GM18951 (cell line): ENCODE measurements at regions not wholly inside any gene's neighbourhood (a gene's known extent, or its start where the extent isn't known, plus 50 kb on each side); places are given as distances from the start of the nearest gene placed in this dataset.
"Not testable (repeated sequence)": the region's sequence is repeated elsewhere in the genome, so short reads cannot be mapped to it uniquely, and the experiment has no call there.

ENCODE experiments used
- in situ Hi-C: fragments of 300-500 bp; cut with MboI; formaldehyde crosslinking; loops from one replicate; pipeline ENCODE4 v1.12.0; 2022; ENCODE audit warnings: low sequenced_read_pairs, mixed read lengths, inconsistent platforms; ENCODE audit not compliant: unreplicated experiment

DNA sequence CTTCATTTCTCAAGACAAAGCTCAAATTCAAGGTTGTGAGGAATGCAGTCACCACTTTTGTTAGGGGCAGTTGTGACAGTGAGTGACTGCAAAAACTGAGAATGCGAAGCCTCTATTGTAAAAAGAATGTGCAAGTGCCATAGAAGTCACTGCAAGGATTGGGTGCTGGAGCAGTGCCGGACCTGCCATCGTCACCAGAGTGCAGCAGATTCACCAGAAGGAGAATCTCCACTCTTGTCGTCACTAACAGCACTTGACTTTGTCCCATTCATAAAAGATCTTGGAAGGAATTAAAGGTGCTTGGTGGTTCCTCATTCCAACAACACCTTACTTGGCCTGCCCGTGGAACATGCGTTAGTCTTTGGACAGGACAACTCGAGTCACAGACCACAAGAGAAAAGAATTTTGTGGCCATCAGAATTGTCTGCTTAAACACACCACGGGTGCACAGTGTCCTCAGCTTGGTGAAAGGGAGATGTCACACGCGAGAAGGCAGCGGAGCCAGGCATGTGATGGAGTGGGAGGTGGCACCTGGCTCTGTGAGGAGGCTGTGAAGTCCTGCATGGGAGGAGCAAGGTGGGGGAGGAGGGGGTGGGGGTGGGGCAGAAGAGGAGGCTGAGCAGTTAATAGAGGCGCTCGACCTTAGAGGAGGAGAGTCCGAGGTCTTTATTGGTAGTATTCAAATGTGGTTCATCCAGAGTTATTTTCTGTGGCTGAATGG, 100.9 kb upstream of the SPDYE9 start:
- in situ Hi-C loops = loop anchor here (25.0 kb wide), 1 partner anchor 1526 kb away; no protein-coding TSS in a partner anchor

DNA sequence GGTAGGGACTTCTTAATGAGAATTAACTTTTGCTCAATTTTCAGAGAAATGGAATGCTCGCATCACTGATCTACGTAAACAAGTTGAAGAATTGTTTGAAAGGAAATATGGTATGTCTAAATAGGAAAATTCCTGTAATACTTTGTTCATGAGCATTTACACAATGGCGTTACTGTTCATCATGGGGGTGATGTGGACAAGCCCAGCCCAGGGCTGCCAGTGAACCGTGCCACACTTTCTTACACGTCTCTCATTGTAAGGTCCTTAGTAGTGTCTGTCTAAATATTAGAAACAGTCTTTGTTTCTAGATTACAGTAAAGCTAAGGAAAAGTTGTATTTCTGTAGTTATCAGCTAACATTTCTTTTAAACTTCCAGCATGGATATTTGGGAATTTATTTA, 91.0 kb upstream of the SPDYE9 start:
- in situ Hi-C loops = loop anchor here (25.0 kb wide), 1 partner anchor 1535 kb away; no protein-coding TSS in a partner anchor

DNA sequence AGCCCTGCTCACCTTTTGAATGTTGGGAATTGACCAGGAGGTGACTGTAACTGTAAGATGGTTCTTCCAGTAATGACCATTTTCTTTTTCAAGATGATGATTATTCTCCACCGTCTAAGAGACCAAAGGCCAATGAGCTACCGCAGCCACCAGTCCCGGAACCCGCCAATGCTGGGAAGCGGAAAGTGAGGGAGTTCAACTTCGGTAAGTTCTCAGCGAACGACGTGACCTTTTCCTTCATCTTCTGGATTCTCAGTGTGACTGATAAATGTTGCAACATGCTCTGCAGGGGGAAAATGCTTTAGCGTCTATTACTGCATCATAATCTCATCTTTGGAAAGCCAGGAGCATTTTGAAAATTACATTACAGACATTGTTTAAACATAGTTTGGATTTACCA, 89.5 kb upstream of the SPDYE9 start:
- in situ Hi-C loops = loop anchor here (25.0 kb wide), 1 partner anchor 1537 kb away; no protein-coding TSS in a partner anchor

DNA sequence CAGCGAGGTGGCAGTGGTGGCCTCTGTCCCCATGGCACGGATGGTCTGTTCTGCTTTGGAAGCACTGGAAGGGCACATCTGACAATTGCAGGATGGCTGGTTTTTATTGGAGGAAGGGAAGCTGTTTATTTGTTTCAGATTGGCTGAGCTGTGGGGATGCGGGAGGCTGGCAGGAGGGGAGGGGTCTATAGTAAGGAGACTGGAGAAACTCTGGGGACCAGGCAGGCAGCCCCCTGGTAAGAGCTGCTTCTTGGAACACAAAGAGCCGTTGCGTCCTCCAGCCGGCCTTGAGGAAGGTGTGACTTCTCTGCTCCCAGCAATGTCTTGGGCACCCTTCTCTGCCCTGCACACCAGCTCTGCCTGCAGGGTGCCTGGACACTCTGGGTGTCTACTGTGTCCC, 85.1 kb upstream of the SPDYE9 start:
- in situ Hi-C loops = not testable (repeated sequence)

DNA sequence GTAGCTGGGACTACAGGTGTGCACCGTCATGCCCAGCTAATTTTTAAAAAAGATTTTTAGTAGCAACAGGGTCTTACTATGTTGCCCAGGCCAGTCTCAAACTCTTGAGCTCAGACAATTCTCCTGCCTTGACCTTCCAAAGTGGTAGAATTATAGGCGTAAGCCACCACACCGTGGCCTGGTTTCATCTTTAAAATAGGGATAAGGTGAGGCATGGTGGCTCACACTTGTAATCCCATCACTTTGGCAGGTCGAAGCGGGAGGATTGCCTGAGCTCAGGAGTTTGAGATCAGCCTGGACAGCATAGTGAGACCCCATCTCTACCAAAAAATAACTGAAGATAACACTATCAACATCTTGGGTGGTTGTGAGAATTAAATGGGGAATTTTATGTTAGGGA, 84.6 kb upstream of the SPDYE9 start:
- in situ Hi-C loops = not testable (repeated sequence)

DNA sequence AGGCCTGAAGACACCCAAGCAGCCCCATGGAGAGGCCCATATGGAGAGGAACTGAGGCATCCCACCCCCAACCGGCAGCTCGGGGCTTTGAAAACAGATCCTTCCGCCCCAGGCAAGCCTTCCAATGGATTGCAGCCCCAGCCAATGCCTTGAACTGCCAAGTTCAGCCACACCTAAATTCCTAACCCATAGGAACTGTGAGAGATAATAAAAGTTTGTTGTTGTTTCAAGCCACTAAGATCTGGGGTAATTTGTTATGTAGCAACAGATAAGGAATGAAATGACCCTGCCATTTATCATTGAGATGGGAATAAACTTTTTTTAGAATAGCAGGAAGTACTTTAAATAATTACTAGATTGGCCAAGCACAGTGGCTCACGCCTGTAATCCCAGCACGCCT, 80.3 kb upstream of the SPDYE9 start:
- in situ Hi-C loops = not testable (repeated sequence)

DNA sequence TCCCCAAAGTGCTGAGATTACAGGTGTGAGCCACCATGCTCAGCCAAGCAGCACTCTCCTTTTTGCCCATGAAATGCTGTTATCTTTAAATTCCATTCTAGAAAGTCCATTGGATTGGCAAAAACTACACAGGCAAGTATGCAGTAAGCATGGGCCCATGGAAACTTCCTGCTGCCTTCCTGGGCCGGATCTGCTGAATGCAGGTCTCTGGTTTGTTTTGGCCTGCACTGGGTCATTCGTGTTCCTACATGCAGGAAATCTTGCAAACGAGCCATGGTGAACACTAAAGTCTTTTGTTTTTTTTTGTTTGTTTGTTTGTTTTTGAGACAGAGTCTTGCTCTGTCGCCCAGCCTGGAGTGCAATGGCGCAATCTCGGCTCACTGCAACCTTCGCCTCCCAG, 76.8 kb upstream of the SPDYE9 start:
- in situ Hi-C loops = not testable (repeated sequence)

DNA sequence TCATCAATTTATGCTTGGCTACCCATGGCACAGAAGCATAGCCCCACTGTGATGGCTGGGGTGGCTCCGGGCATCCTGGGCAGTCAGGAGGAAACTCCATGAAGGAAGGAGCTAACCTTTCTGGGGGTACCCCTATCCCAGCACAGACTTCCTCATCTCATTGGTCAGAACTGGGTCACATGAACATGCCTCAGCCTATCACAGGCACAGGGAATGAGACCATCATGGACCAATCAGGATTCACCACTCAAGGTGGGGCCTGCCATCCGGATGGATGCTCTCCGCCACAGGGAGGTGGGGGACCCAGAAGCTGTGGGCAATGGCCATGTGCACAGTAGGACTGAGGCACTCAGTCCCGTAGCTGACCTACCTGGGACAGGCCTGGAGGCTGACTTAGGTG, 75.9 kb upstream of the SPDYE9 start:
- in situ Hi-C loops = not testable (repeated sequence)

DNA sequence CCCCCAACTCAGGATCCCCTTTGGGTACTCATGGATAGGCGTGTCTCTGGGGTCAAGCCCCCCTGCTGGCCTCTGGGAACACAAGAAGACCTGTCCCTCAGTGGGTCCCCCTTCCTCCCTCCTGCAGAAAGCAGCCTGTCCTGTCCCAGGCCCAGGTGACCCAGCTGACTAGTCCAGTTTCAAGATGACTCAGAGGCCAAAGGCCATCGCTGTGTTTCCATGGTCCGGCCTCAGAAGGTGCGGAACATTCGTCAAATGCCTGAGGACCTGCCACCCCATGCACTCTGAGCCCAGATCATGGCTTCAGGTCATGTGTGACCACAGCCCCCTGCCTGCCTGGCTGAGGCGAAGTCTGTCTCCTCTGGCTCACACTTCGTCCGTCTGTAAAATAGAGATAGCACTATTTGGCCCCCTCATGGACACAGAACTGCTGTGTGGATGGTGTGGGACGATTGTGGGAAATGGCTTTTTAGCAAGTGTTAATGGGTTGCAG, 71.4 kb upstream of the SPDYE9 start:
- in situ Hi-C loops = not testable (repeated sequence)

DNA sequence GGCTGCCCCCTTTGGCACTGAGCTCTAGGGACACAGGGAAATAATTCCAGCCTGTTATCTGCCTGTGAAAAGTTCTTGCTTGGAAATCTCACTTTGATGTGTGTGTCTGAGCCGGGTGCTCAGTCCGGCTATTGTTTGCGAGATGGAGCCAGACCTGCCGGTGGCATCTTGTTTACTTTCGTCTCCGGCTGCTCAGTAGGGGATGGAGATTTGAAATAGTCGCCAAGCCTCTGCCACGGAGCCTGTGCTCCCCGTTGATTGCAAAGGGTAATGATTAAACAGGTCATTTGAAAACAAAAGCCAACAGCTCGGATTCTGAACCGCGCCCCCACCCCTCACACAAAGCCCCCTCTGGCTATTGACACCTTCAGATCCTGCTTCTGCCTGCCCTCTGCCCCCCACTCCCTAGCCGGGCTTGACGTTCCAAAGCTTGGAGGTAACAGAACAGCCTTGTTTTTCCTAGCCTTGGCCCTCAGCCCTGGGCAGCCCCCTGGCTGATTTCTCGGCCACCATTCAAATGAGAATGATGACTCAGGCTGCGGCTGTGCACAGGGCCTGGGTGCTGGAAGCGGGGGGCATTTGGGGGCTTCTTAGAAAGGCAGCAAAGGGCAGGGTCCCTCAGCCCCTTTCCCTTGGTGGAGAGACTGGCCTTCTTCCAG, 70.8 kb upstream of the SPDYE9 start:
- in situ Hi-C loops = not testable (repeated sequence)

DNA sequence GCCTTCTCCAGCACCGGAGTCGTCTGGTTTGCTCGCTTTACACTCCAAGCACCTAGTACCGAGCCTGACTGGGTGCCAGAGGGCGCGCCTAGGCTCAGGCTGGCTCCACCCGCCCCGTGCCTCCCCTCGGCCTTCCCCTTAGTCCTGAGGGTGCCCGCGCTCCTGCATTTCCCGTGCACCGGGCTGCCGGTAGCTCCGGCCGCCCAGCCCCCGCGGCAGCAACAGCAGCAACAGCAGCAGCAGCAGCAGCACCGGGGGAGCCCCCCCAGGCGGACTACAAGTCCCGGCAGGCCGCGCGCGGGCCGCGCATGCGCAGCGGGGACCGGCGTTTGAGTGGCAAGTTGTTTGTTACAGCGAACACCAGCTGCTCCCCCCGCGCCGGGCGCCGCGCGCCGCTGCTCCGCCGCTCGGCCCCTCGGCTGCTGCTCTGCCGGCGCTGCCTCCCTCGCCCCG, 68.8 kb upstream of the SPDYE9 start:
- in situ Hi-C loops = not testable (repeated sequence)

DNA sequence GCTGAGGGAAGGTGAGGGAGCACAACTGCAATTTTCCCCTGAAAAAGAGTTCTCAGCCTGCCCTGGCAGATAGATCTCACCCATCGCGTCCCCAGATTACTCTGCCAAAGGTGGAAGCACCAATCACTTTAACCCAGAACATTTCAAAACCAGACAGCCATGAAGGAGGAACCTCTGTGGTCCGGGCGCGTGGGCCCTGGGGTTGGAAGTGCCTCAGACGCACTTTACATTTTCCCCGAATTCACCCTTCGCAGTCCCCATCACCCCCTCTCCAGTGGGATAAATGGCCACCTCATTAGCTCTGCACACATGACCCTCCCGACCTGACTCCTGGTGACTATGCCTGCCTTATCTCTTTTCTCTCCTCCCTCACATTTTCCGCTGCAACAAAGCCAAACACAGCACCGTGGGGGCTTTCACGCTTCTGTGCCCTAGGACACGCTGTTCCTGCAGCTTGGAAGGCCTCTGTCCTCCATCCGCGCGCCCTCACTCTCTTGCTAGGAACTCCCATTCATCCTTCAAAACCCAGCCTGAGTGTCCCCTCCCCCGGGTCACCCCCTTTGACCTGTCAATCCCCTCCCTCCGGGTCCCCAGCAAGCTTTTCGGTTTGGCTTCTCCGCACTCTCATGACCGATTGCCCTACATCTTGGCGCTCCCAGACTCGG, 68.2 kb upstream of the SPDYE9 start:
- in situ Hi-C loops = not testable (repeated sequence)

DNA sequence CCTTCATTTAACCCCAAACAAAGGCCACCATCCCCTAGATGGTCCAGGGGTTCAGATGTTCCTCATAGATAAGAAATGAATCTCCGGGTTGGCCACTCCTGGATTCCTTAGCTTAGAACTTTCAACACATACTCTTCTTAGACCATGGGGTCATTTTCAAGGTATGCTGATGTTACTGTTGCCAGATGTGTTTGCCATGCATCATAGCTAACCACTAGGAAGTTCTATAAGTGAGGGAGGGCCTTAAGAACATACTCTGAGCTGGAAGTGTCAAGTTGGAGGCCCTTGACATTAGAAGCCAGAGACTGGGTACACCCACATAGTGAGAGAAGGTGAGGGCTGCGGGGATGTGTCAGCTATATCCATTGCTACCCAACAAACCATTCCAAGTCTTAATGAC, 62.7 kb upstream of the SPDYE9 start:
- in situ Hi-C loops = not testable (repeated sequence)

DNA sequence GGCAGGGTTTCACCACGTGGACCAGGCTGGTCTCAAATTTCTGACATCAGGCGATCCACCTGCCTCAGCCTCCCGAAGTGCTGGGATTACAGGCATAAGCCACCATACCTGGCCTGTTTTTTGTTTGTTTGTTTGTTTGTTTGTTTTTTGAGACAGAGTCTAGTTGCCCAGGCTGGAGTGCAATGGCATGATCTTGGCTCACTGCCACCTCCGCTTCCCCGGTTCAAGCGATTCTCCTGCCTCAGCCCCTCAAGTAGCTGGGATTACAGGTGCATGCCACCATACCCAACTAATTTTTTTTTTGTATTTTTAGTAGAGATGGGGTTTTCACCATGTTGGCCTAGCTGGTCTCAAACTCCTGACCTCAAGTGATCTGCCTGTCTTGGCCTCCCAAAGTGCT, 61.8 kb upstream of the SPDYE9 start:
- in situ Hi-C loops = not testable (repeated sequence)

DNA sequence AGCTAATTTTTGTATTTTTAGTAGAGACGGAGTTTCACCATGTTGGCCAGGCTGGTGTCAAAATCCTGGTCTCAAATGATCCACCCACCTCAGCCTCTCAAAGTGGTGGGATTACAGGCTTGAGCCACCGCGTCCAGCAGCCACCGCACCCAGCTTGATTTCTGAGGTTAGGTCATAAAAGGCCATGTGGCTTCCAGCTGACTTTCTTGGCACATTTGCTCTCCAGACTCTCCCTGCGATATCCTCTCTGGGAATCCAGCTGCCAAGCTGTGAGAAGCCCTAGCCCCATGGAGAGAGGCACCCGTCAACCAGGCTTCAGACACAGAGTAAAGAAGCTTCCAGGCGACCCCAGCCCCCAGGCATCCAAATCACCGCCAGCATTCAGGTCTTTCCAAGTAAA, 58.2 kb upstream of the SPDYE9 start:
- in situ Hi-C loops = not testable (repeated sequence)

DNA sequence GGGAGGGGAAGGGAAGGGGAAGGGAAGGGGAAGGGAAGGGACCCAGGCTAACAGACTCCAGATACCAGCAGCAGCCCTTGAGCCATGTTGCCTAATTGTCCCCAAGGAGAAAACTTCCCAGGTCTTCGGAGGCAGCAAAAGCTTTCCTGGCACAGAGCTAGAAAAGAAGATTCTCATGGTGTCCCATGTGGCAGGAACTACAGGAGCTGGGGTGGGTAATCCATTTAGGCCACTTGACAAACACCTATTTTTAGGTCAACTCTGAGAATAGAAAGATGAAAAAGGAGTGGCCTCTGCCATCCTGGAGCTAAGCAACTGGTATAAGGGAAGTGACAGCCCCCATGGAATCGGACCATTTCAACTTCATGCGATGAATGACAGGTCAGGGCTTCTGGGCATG, 52.1 kb upstream of the SPDYE9 start:
- in situ Hi-C loops = not testable (repeated sequence)
